Right lobe of liver (tissue), 4 donors: ENCODE measurements at regions not wholly inside any gene's neighbourhood (a gene's known extent, or its start where the extent isn't known, plus 50 kb on each side); places are given as distances from the start of the nearest gene placed in this dataset.

Experiments
- CTCF ChIP-seq, 4 donors: fragments of 200-600 bp in 3 of 4; fragments of 450-650 bp in 1 of 4; IDR thresholded peaks; one replicate each; pipeline versions ENCODE4 v1.5.1 to v1.8.0; 2016 to 2022; ENCODE audit warnings: antibody characterized with exemption in 4 of 4, mild to moderate bottlenecking in 2 of 4
- POLR2A ChIP-seq: fragments of 450-650 bp; IDR thresholded peaks from one replicate; pipeline ENCODE4 v1.6.1; 2017; ENCODE audit warnings: antibody characterized with exemption, mild to moderate bottlenecking
- donor health status: DM: no; HTN: no; CAD: no.
- donor health status: DM: no; HTN: no; CAD: no.
- donor health status: DM: no; HTN: yes; CAD: no.

GRCh38 chr12:85441741-85442140, 161.7 kb downstream of the ALX1 start:
- TF ChIP-seq CTCF (IDR thresholded peaks at IDR 0.05), result peak in 3 of 4 donors; percentile 10 to 35 (median 21)
- no peak for TF ChIP-seq POLR2A
